Body of pancreas (tissue), 4 donors: ENCODE measurements at regions not wholly inside any gene's neighbourhood (a gene's known extent, or its start where the extent isn't known, plus 50 kb on each side); places are given as distances from the start of the nearest gene placed in this dataset.
A peak's percentile ranks its signal among the peaks of the same experiment; 100 is the strongest.

Experiments
- ATAC-seq: fragments of 150-250 bp; one replicate; pipeline ENCODE4 v1.9.1; 2016
- DNase-seq, 4 donors: peaks; one replicate each; pipeline ENCODE4 v3.0.0-alpha.2; 2019
- H3K27ac ChIP-seq, 4 donors: fragments of 200-600 bp; sonication (generic); 1 replicate in 3 of 4; 2 replicates in 1 of 4; pipeline versions ENCODE4 v1.5.1 to v1.6.1; 2016 to 2019; ENCODE audit warnings: mild to moderate bottlenecking in 1 of 4, mixed read lengths in 1 of 4, moderate library complexity in 1 of 4
- H3K27me3 ChIP-seq, 2 donors: fragments of 200-600 bp; sonication (generic); one replicate each; pipeline ENCODE4 v1.6.0; 2016; ENCODE audit warnings: mild to moderate bottlenecking in 1 of 2
- H3K36me3 ChIP-seq, 2 donors: fragments of 200-600 bp; sonication (generic); replicated peaks in 1 of 2; 2 replicates each; pipeline ENCODE4 v1.5.1; 2016; ENCODE audit warnings: low read depth in 2 of 2; ENCODE audit not compliant: insufficient read depth in 1 of 2
- H3K4me1 ChIP-seq: fragments of 200-600 bp; sonication (generic); one replicate; pipeline ENCODE4 v1.6.0; 2016
- H3K4me3 ChIP-seq, 2 donors: fragments of 200-600 bp; sonication (generic); 1 replicate in 1 of 2; 2 replicates in 1 of 2; pipeline ENCODE4 v1.5.1; 2016 to 2019
- H3K9me3 ChIP-seq, 3 donors: fragments of 200-600 bp; sonication (generic); 1 replicate in 2 of 3; 2 replicates in 1 of 3; pipeline ENCODE4 v1.5.1; 2016
- POLR2A ChIP-seq, 3 donors: fragments of 450-650 bp; IDR thresholded peaks; one replicate each; pipeline ENCODE4 v1.6.1; 2016; ENCODE audit warnings: antibody characterized with exemption in 3 of 3, mild to moderate bottlenecking in 2 of 3
- WGBS, 2 donors: methylation state at CpG; one replicate each; pipeline ENCODE4 v1.1.5; 2017; 5-methylcytosine and 5-hydroxymethylcytosine counted together
- intact Hi-C: fragments of 100-400 bp; cut with DNase I; formaldehyde crosslinking; loops from one replicate; pipeline ENCODE4 v1.15.1; 2023
- TF ChIP-seq, protein P1 (sequence below), 7 experiments: fragments of 450-650 bp in 4 of 7; fragments of 200-600 bp in 3 of 7; sonication (generic) in 3 of 7; IDR thresholded peaks; one replicate each; pipeline ENCODE4 v1.5.1; 2016 to 2019; ENCODE audit warnings: antibody characterized with exemption in 7 of 7

DNA sequence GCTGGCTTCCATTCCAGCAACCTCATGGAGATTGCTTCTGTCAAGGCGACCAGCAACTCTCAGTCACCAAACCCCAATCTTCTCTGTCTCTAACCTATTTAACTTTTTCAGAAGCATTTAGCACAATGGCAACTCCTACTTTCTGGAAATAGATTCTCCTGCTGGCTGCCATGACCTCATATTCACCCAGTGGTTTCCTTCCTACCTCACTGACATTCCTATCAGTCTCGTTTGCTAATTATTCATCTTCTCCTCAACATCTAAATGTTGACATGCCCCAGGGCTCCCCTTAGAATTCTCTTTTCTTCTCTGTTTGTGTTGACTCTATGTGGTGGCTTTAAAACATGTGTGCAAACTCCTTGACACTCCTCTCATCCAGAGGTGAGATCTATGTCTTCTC is 106.7 kb downstream of the OLFM4 start:
- DNase-seq (no peak), ATAC-seq (no peak)
- Histone ChIP-seq H3K36me3 (no peaks in the 10 kb centered on the region), H3K4me3 (no peak overlapping the region), H3K4me1 (no peaks in the 10 kb centered on the region), H3K27me3 (no peaks in the 10 kb centered on the region), H3K9me3 (no peaks in the 10 kb centered on the region), H3K27ac (no peak overlapping the region)
- intact Hi-C loops: no loop called here
- WGBS, 2 donors: 73 to 88% methylated on average over 2 of the region's 2 CpGs
- TF ChIP-seq POLR2A (IDR thresholded peaks at IDR 0.05): no peak
- TF ChIP-seq, protein P1, sequence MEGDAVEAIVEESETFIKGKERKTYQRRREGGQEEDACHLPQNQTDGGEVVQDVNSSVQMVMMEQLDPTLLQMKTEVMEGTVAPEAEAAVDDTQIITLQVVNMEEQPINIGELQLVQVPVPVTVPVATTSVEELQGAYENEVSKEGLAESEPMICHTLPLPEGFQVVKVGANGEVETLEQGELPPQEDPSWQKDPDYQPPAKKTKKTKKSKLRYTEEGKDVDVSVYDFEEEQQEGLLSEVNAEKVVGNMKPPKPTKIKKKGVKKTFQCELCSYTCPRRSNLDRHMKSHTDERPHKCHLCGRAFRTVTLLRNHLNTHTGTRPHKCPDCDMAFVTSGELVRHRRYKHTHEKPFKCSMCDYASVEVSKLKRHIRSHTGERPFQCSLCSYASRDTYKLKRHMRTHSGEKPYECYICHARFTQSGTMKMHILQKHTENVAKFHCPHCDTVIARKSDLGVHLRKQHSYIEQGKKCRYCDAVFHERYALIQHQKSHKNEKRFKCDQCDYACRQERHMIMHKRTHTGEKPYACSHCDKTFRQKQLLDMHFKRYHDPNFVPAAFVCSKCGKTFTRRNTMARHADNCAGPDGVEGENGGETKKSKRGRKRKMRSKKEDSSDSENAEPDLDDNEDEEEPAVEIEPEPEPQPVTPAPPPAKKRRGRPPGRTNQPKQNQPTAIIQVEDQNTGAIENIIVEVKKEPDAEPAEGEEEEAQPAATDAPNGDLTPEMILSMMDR (IDR thresholded peaks at IDR 0.05): no peak

DNA sequence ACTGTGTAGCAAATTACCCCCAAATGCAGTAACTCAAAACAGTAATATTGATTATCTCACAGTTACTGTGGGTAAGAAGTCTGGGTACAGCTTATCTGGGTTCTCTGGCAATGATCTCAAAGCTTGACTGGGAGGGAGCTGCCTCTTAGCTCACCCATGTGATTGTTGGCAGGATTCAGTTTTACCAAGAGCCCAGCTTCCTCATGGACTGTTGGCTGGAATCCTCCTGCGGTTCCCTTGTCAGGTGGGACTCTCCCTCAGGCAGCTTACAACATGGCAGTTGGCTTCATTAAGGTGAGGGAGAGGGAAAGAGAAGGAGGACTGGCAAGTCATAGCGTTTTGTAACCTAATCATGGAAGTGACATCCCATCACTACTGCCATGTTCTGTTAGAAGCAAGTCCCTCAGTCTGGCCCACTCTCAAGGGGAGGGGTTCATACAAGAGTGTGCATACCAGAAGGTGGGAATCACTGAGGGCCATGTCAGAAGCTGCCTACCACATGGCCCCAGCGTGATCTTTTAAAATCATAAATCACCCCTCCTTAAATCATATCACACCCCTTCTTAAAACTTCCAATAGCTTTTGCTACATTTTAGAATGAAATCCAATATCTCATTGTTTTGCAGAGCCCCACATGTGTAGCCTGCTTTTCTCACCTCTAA is 108.1 kb downstream of the OLFM4 start:
- H3K9me3 ChIP-seq: no peaks in the 10 kb centered on the region
- intact Hi-C loops: no loop called here
- H3K36me3 ChIP-seq: no peaks in the 10 kb centered on the region
- no peak overlapping the region for H3K27ac ChIP-seq
- 56 to 61% methylated on average over 3 of the region's 3 CpGs for WGBS, 2 donors
- H3K4me1 ChIP-seq: no peaks in the 10 kb centered on the region
- H3K27me3 ChIP-seq: no peaks in the 10 kb centered on the region
- peak; percentile 55 for ATAC-seq
- DNase-seq: peak in 2 of 4 donors; percentile 13 to 19
- H3K4me3 ChIP-seq: no peak overlapping the region
- no peak for TF ChIP-seq POLR2A (IDR thresholded peaks at IDR 0.05)
- TF ChIP-seq, protein P1 (IDR thresholded peaks at IDR 0.05): no peak

DNA sequence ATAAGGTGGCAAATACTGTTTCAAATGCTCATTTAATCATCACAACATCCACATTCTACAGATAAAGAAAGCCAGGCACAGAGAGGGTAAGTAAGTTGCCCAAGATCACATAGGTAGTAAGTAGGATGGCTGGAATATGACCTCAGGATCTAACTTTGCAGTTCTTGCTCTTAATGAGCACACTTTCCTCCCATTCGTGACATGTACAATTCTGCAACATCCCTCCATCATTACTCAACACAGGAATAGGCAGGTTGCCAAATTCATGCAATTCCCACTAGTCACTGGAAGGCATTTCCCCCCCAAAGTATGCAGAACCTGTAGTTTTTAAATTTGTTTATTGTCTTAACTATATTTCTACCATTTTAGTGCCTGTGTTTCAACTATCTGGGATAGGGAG is 109.2 kb downstream of the OLFM4 start:
- H3K27ac ChIP-seq: no peak overlapping the region
- WGBS, 2 donors: 59 to 61% methylated on average over 1 of the region's 1 CpG
- no peaks in the 10 kb centered on the region for H3K27me3 ChIP-seq
- intact Hi-C loops: no loop called here
- TF ChIP-seq, protein P1 (IDR thresholded peaks at IDR 0.05): no peak
- TF ChIP-seq POLR2A (IDR thresholded peaks at IDR 0.05): no peak
- H3K9me3 ChIP-seq: no peaks in the 10 kb centered on the region
- H3K4me3 ChIP-seq: no peak overlapping the region
- no peaks in the 10 kb centered on the region for H3K4me1 ChIP-seq
- H3K36me3 ChIP-seq: no peaks in the 10 kb centered on the region
- ATAC-seq: peak; percentile 53
- DNase-seq: peak in 1 of 4 donors; percentile 18

DNA sequence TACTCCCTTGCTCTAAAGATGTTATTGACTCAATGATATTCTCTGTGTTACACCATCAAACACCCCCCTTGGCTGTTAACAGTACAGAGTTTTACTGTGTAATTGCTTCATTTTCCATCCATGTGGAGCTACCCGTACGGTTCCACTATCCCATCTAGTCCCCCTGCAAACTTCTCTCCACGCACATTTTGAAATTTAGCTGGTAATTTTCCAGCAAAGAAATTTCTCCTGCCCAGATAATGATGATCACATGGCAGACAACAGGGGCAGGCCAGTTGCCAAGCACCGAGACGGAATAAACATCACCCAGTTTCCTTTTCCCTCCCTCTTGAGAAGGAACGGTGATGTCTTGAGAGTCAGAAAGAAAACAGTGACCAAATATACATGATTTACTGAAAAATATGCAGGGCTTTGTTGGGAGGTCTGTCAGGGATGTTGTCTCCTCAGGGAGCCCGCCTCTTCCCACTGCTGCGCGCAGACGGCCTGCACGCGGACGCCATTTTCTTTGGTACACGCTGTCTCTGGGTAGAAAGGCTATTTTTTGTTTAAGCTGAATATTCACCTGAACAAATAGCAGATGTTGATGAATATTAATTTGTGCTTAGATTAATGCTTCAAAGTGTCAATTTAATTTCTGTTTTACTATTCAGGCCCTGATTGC is 109.9 kb downstream of the OLFM4 start:
- Histone ChIP-seq H3K27ac (no peak overlapping the region), H3K36me3 (no peaks in the 10 kb centered on the region), H3K9me3 (no peaks in the 10 kb centered on the region), H3K27me3 (no peaks in the 10 kb centered on the region), H3K4me3 (no peak overlapping the region), H3K4me1 (no peaks in the 10 kb centered on the region)
- peak in 2 of 4 donors; percentile 8 to 22 for DNase-seq
- peak; percentile 35 for ATAC-seq
- 80 to 84% methylated on average over 14 of the region's 14 CpGs for WGBS, 2 donors
- intact Hi-C loops: no loop called here
- TF ChIP-seq, protein P1 (IDR thresholded peaks at IDR 0.05): no peak
- TF ChIP-seq POLR2A (IDR thresholded peaks at IDR 0.05): no peak

DNA sequence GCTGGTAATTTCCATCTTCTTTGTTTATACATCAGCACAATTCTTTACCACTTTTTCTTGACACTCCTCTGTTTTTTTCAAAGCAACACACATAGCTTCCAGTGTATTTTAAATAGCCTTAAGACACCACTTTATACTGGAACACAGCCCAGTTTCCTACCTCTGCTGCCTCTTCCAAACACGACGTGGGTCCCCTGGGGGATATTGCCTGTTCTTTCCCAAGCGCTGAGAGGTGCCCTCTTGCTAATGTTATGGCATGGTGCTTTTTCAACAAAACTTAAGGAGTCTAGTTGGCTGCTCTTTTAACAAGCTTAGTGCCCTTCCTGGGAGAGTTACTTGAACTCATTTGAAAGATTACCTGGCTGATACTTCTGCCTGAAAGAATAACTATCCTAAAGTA is 112.7 kb downstream of the OLFM4 start:
- DNase-seq (no peak), ATAC-seq (no peak)
- H3K27ac ChIP-seq: no peak overlapping the region
- WGBS, 2 donors: 73 to 86% methylated on average over 3 of the region's 3 CpGs
- no peaks in the 10 kb centered on the region for H3K4me1 ChIP-seq
- no peaks in the 10 kb centered on the region for H3K9me3 ChIP-seq
- no peaks in the 10 kb centered on the region for H3K36me3 ChIP-seq
- H3K27me3 ChIP-seq: no peaks in the 10 kb centered on the region
- no peak overlapping the region for H3K4me3 ChIP-seq
- intact Hi-C loops: no loop called here
- no peak for TF ChIP-seq POLR2A (IDR thresholded peaks at IDR 0.05)
- TF ChIP-seq, protein P1 (IDR thresholded peaks at IDR 0.05): no peak
